ENCODE measurements at regions not wholly inside any gene's neighbourhood (a gene's known extent, or its start where the extent isn't known, plus 50 kb on each side); places are given as distances from the start of the nearest gene placed in this dataset.

DNA sequence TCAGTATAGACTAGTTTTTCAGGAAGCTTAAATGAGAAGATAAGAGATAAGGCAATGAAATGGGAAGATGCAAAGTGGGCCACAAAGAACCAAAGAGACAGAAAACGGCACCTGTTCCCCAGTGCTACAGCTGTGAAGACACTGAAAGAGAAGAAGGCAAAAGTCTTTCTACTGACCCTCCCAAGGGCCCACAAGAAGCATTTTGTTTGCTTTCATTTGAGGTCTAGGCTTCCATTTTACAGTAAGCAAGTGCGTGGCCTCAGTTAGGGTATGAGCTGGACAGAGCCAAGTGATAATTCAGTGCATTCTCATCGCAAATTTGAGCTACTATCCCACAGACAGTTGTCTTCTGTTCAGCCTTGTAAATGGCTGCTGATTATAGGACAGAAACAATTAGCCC is 53.4 kb upstream of the STK17B start:
- ChIA-PET POLR2A (no interaction called here), CTCF (no interaction called here)
- no peak overlapping the region for H3K4me3 ChIP-seq (ENCODE audit: low read depth, low read length)
- DNase-seq (ENCODE audit: low read depth, low spot score), result no peak
- TF ChIP-seq, protein P1, sequence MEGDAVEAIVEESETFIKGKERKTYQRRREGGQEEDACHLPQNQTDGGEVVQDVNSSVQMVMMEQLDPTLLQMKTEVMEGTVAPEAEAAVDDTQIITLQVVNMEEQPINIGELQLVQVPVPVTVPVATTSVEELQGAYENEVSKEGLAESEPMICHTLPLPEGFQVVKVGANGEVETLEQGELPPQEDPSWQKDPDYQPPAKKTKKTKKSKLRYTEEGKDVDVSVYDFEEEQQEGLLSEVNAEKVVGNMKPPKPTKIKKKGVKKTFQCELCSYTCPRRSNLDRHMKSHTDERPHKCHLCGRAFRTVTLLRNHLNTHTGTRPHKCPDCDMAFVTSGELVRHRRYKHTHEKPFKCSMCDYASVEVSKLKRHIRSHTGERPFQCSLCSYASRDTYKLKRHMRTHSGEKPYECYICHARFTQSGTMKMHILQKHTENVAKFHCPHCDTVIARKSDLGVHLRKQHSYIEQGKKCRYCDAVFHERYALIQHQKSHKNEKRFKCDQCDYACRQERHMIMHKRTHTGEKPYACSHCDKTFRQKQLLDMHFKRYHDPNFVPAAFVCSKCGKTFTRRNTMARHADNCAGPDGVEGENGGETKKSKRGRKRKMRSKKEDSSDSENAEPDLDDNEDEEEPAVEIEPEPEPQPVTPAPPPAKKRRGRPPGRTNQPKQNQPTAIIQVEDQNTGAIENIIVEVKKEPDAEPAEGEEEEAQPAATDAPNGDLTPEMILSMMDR (IDR thresholded peaks at IDR 0.05; ENCODE audit: insufficient read depth, low read length, missing control alignments), result no peak

DNA sequence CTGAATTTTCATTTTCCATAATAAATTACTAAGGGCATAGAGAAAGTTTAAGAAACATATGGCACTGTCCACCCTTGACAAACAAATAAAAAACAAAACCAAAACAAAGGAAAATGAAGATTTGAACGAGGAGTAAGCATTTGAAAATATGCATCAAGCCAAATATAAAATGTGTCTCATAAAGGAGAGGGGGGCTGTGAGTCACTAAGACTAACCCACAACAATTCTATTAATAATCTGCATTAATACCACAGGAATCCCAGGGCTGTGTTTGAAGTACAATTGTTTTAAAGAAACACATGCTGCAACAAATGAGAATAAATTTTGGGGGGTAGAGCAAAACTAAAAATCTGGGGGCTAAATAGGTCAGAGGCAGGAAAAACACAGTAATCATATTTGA is 53.8 kb upstream of the STK17B start:
- POLR2A ChIA-PET, result no interaction called here
- CTCF ChIA-PET, result no interaction called here
- no peak for DNase-seq (ENCODE audit: low read depth, low spot score)
- TF ChIP-seq, protein P1 (IDR thresholded peaks at IDR 0.05; ENCODE audit: insufficient read depth, low read length, missing control alignments), result no peak
- no peak overlapping the region for H3K4me3 ChIP-seq (ENCODE audit: low read depth, low read length)

DNA sequence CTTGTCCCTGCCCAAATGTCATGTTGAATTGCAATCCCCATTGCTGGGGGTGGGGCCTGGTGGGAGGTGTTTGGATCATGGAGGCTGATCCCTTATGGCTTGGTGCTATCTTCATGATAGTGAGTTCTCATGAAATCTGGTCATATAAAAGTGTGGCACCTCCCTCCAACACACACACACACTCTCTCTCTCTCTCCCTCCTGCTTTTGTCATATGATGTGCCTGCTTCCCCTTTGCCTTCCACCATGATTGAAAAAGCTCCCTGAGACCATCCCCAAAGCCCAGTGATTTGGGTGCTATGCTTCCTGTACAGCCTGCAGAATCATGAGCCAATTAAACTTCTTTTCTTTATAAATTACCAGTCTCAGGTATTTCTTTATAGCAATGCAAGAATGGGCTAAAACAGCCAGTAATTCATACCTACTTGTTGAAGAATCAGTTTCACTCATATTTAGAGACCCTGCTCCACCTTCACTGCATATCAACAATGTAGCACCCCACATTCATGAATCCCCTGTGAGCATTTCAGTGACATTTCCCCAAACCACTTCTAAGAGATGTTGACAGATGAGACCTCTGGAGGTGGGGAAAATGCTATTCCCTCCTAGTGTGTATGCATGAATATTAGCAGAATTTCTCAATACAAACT is 54.8 kb upstream of the STK17B start:
- ChIA-PET CTCF (interaction anchor here (0.8 kb wide), 1 partner anchor 12 kb away, joined by 3 read pairs; no protein-coding TSS in a partner anchor), POLR2A (no interaction called here)
- DNase-seq (ENCODE audit: low read depth, low spot score), result no peak
- TF ChIP-seq, protein P1 (IDR thresholded peaks at IDR 0.05; ENCODE audit: insufficient read depth, low read length, missing control alignments), result no peak
- H3K4me3 ChIP-seq (ENCODE audit: low read depth, low read length), result no peak overlapping the region

DNA sequence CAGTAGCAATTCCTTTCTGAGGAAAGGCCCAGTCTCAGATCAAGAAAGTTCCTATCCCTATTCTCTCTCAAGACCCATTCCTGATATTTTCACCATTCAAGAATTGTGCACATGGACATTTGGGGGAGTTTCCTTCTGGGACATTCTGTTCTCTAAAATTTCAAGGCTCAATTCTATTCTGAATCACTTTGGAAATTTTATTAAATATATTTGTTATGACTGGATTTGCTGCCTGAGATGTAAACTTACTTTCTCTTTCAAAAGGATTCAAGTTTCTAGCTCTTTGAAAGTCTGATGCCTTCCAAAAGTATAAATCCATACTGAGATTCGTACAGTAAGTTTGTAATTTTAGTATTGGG is 55.3 kb upstream of the STK17B start:
- ChIA-PET POLR2A (no interaction called here), CTCF (interaction anchor here (0.8 to 1.7 kb wide), 2 partner anchors 12 to 50 kb away, joined by 3 to 4 read pairs; no protein-coding TSS in a partner anchor)
- no peak overlapping the region for H3K4me3 ChIP-seq (ENCODE audit: low read depth, low read length)
- no peak for DNase-seq (ENCODE audit: low read depth, low spot score)
- TF ChIP-seq, protein P1 (IDR thresholded peaks at IDR 0.05; ENCODE audit: insufficient read depth, low read length, missing control alignments), result no peak

DNA sequence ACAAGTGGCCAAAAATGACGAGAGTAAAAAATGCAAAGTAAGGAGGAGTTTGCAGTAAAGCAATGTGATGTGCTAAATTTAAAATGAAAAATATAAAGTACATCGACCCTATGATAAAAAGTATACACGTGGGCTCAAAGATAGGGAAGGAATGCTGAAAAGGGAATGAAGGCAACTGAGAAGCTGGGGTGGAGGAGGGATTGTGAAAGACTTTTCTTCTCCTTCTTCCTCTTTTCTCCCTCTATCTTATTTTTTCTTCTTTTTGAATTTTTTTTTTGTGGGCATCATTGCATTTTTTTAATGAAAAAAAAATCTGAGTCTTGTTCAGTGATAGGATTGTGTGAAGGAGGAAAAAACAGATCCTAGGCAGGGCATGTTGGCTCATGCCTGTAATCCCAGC is 57.6 kb upstream of the STK17B start:
- TF ChIP-seq, protein P1 (IDR thresholded peaks at IDR 0.05; ENCODE audit: insufficient read depth, low read length, missing control alignments), result no peak
- ChIA-PET POLR2A (no interaction called here), CTCF (interaction anchor here (1.2 to 1.5 kb wide), 2 partner anchors 108 to 225 kb away, joined by 3 to 5 read pairs; no protein-coding TSS in a partner anchor)
- DNase-seq (ENCODE audit: low read depth, low spot score), result no peak
- H3K4me3 ChIP-seq (ENCODE audit: low read depth, low read length), result no peak overlapping the region

DNA sequence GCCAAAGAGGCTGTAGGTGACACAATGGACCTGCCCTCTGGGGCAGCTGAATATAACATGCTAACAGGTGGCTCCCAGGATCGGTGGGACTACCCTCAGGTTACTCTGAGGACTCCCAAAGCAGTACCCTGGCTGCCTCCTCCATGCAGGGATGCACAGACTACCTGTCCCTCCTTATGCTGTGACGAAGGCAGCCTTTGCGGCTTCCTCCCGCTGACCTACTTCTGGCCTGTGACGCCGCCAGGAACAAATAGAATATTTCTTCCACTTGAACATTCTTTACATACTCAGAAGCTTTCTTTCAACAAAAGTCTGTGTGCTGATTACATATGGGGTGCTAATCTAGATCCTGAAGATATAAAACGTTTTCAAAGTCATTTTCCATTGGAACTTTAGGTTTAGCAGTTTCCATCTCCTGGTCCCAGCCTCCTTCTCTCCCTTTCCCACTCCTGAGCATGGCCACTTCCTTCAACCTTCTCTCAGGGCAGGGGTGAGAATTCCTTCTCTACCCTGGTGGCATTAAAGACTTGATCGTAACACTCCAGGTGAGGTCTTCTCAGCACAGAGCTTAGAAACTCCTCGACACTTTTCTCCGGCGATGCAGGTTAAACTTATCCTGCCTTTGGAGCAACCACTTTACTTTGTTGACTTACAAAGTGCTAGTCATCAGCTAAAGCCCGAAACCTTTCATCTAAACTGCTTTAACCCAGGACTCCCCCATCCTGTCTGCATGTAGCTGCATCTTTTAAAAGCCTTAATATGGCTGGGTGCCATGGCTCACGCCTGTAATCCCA is 58.9 kb upstream of the STK17B start:
- ChIA-PET CTCF (interaction anchor here (0.9 to 1.2 kb wide), 2 partner anchors 18 to 106 kb away, joined by 4 read pairs; no protein-coding TSS in a partner anchor), POLR2A (no interaction called here)
- no peak overlapping the region for H3K4me3 ChIP-seq (ENCODE audit: low read depth, low read length)
- TF ChIP-seq, protein P1 (IDR thresholded peaks at IDR 0.05; ENCODE audit: insufficient read depth, low read length, missing control alignments), result no peak
- DNase-seq (ENCODE audit: low read depth, low spot score), result no peak

Measured in AG04449 (cell line).